GM23338 (cell line): ENCODE measurements at regions not wholly inside any gene's neighbourhood (a gene's known extent, or its start where the extent isn't known, plus 50 kb on each side); places are given as distances from the start of the nearest gene placed in this dataset.

Experiments used
- ATAC-seq: fragments of 200-7000 bp; cut with Tn5 transposase; 3 replicates; pipeline ENCODE4 v1.9.1; 2020
- DNase-seq: peaks from one replicate; pipeline ENCODE4 v3.0.0-alpha.2; 2015; ENCODE audit warnings: low spot score
- H2AFZ ChIP-seq: fragments of 200-600 bp; sonication (generic); 2 replicates; pipeline ENCODE4 v1.8.0; 2016; ENCODE audit warnings: antibody characterized with exemption, mild to moderate bottlenecking, moderate library complexity
- H3F3A ChIP-seq: fragments of 200-600 bp; sonication (generic); replicated peaks from 2 replicates; pipeline ENCODE4 v1.8.0; 2017; ENCODE audit warnings: antibody characterized with exemption, mixed run types, low read depth
- H3K27ac ChIP-seq: fragments of 200-600 bp; sonication (generic); 2 replicates; pipeline ENCODE4 v1.6.1; 2016; ENCODE audit warnings: low read depth
- H3K27me3 ChIP-seq: fragments of 200-600 bp; sonication (generic); 2 replicates; pipeline ENCODE4 v1.8.0; 2016; ENCODE audit warnings: mild to moderate bottlenecking, mixed run types, moderate library complexity; ENCODE audit not compliant: insufficient read depth
- H3K36me3 ChIP-seq: fragments of 200-600 bp; sonication (generic); 2 replicates; pipeline ENCODE4 v1.8.0; 2016; ENCODE audit warnings: mild to moderate bottlenecking; ENCODE audit not compliant: insufficient read depth
- H3K4me1 ChIP-seq: fragments of 200-600 bp; sonication (generic); 2 replicates; pipeline ENCODE4 v1.8.0; 2016; ENCODE audit warnings: mild to moderate bottlenecking, moderate library complexity; ENCODE audit not compliant: insufficient read depth
- H3K4me2 ChIP-seq: fragments of 200-600 bp; sonication (generic); 2 replicates; pipeline ENCODE4 v1.7.1; 2017; ENCODE audit warnings: mixed run types
- H3K4me3 ChIP-seq: fragments of 200-600 bp; sonication (generic); 2 replicates; pipeline ENCODE4 v1.6.1; 2016; ENCODE audit warnings: mixed run types
- H3K79me2 ChIP-seq: fragments of 200-600 bp; sonication (generic); replicated peaks from 2 replicates; pipeline ENCODE4 v1.8.0; 2017; ENCODE audit warnings: mild to moderate bottlenecking; ENCODE audit not compliant: insufficient read depth
- H3K9me2 ChIP-seq: fragments of 200-600 bp; sonication (generic); 2 replicates; pipeline ENCODE4 v1.8.0; 2017; ENCODE audit not compliant: insufficient read depth
- H4K20me1 ChIP-seq: fragments of 200-600 bp; sonication (generic); replicated peaks from 2 replicates; pipeline ENCODE4 v1.8.0; 2017; ENCODE audit warnings: mild to moderate bottlenecking; ENCODE audit not compliant: insufficient read depth
- H3K27ac Mint-ChIP-seq: 2 replicates; pipeline ENCODE4 v1.8.0; 2020; ENCODE audit warnings: inconsistent platforms, mild to moderate bottlenecking, moderate library complexity, mixed read lengths
- H3K27me3 Mint-ChIP-seq: 3 replicates; pipeline ENCODE4 v1.8.0; 2022; ENCODE audit warnings: low read depth, mild to moderate bottlenecking, moderate library complexity, mixed read lengths, inconsistent platforms; ENCODE audit not compliant: insufficient read depth, poor library complexity
- H3K36me3 Mint-ChIP-seq: 3 replicates; pipeline ENCODE4 v1.8.0; 2021; ENCODE audit warnings: low read depth, mild to moderate bottlenecking, inconsistent platforms, moderate library complexity, mixed read lengths
- H3K4me1 Mint-ChIP-seq: 3 replicates; pipeline ENCODE4 v1.8.0; 2020; ENCODE audit warnings: mild to moderate bottlenecking, inconsistent platforms, mixed read lengths
- H3K4me3 Mint-ChIP-seq: 3 replicates; pipeline ENCODE4 v1.8.0; 2021; ENCODE audit warnings: moderate library complexity, mild to moderate bottlenecking, inconsistent platforms, mixed read lengths
- H3K9me3 Mint-ChIP-seq: 3 replicates; pipeline ENCODE4 v1.8.0; 2020; ENCODE audit warnings: moderate library complexity, mild to moderate bottlenecking, inconsistent platforms, mixed read lengths
- CTCF ChIP-seq, 2 experiments: fragments of 200-600 bp in 1 of 2; sonication (generic) in 1 of 2; conservative IDR thresholded peaks; 2 replicates each; pipeline versions ENCODE4 v1.5.1 to v1.6.1; 2016 to 2017; ENCODE audit warnings: antibody characterized with exemption in 2 of 2, low read depth in 2 of 2, mild to moderate bottlenecking in 2 of 2, moderate library complexity in 1 of 2
- EZH2phosphoT487 ChIP-seq: fragments of 200-600 bp; sonication (generic); IDR thresholded peaks from one replicate; pipeline ENCODE4 v1.8.1; 2018; ENCODE audit warnings: antibody characterized with exemption; ENCODE audit not compliant: unreplicated experiment
- JUNB ChIP-seq: IDR thresholded peaks from one replicate; pipeline ENCODE4 v1.6.1; 2016; ENCODE audit warnings: antibody characterized with exemption; ENCODE audit not compliant: unreplicated experiment
- NANOG ChIP-seq: IDR thresholded peaks from 2 replicates; pipeline ENCODE4 v1.6.1; 2016; ENCODE audit warnings: antibody characterized with exemption, borderline replicate concordance
- STAT1 ChIP-seq: IDR thresholded peaks from one replicate; pipeline ENCODE4 v1.6.1; 2016; ENCODE audit warnings: antibody characterized with exemption; ENCODE audit not compliant: unreplicated experiment
- ZNF114 ChIP-seq: fragments of 250-450 bp; sonication (Bioruptor Pico); IDR thresholded peaks from 2 replicates; pipeline ENCODE4 v1.5.0; 2020; ENCODE audit warnings: mild to moderate bottlenecking, moderate library complexity
- ZNF462 ChIP-seq: fragments of 250-450 bp; sonication (Bioruptor Pico); IDR thresholded peaks from 2 replicates; pipeline ENCODE4 v1.5.0; 2020; ENCODE audit warnings: mild to moderate bottlenecking, moderate library complexity
- TF ChIP-seq, protein P1 (sequence below): IDR thresholded peaks from one replicate; pipeline ENCODE4 v1.6.1; 2018; ENCODE audit warnings: antibody characterized with exemption; ENCODE audit not compliant: unreplicated experiment

- Histone ChIP-seq H3K27ac (no peak overlapping the region), H3K79me2 (no peaks in the 10 kb centered on the region), H3F3A (no peaks in the 10 kb centered on the region), H4K20me1 (no peaks in the 10 kb centered on the region), H3K4me2 (no peak overlapping the region), H2AFZ (no peak overlapping the region), H3K36me3 (no peaks in the 10 kb centered on the region), H3K4me3 (no peak overlapping the region), H3K27me3 (no peaks in the 10 kb centered on the region), H3K9me2 (no peaks in the 10 kb centered on the region), H3K4me1 (peaks cover 10% of the 10 kb centered on the region)
- Mint-ChIP-seq H3K4me1 (peaks cover 7% of the 10 kb centered on the region), H3K4me3 (no peak overlapping the region), H3K36me3 (no peaks in the 10 kb centered on the region), H3K9me3 (no peaks in the 10 kb centered on the region), H3K27ac (no peak overlapping the region), H3K27me3 (no peaks in the 10 kb centered on the region)
- DNase-seq (no peak), ATAC-seq (no peak)
- TF ChIP-seq NANOG (no peak), JUNB (no peak), EZH2phosphoT487 (no peak), ZNF114 (CRISPR knock-in tag) (no peak), STAT1 (no peak), CTCF (conservative IDR thresholded peaks at IDR 0.05; ENCODE audit: low read depth in 2 of 2) (no peak), ZNF462 (CRISPR knock-in tag) (no peak)
- TF ChIP-seq, protein P1, sequence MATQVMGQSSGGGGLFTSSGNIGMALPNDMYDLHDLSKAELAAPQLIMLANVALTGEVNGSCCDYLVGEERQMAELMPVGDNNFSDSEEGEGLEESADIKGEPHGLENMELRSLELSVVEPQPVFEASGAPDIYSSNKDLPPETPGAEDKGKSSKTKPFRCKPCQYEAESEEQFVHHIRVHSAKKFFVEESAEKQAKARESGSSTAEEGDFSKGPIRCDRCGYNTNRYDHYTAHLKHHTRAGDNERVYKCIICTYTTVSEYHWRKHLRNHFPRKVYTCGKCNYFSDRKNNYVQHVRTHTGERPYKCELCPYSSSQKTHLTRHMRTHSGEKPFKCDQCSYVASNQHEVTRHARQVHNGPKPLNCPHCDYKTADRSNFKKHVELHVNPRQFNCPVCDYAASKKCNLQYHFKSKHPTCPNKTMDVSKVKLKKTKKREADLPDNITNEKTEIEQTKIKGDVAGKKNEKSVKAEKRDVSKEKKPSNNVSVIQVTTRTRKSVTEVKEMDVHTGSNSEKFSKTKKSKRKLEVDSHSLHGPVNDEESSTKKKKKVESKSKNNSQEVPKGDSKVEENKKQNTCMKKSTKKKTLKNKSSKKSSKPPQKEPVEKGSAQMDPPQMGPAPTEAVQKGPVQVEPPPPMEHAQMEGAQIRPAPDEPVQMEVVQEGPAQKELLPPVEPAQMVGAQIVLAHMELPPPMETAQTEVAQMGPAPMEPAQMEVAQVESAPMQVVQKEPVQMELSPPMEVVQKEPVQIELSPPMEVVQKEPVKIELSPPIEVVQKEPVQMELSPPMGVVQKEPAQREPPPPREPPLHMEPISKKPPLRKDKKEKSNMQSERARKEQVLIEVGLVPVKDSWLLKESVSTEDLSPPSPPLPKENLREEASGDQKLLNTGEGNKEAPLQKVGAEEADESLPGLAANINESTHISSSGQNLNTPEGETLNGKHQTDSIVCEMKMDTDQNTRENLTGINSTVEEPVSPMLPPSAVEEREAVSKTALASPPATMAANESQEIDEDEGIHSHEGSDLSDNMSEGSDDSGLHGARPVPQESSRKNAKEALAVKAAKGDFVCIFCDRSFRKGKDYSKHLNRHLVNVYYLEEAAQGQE: no peak
These were observed 409.0 kb downstream of the PRR16 start for GRCh38 chr5:120873083-120873482.
